GM12891 (cell line): ENCODE measurements at regions not wholly inside any gene's neighbourhood (a gene's known extent, or its start where the extent isn't known, plus 50 kb on each side); places are given as distances from the start of the nearest gene placed in this dataset.

Experiments used
- PAX5 ChIP-seq: IDR thresholded peaks from 2 replicates; pipeline ENCODE4 v1.6.1; 2011; ENCODE audit warnings: low read length, moderate library complexity, mild to moderate bottlenecking; ENCODE audit not compliant: insufficient read depth, severe bottlenecking
- POLR2A ChIP-seq: IDR thresholded peaks from 2 replicates; pipeline ENCODE4 v1.6.1; 2011; ENCODE audit warnings: low read depth, low read length, control low read depth
- POLR2AphosphoS5 ChIP-seq: IDR thresholded peaks from 2 replicates; pipeline ENCODE4 v1.6.1; 2011; ENCODE audit warnings: low read depth, low read length, control low read depth
- POU2F2 ChIP-seq: IDR thresholded peaks from 2 replicates; pipeline ENCODE4 v1.6.1; 2011; ENCODE audit warnings: low read depth, mild to moderate bottlenecking, control low read depth, low read length, moderate library complexity
- SPI1 ChIP-seq: IDR thresholded peaks from 2 replicates; pipeline ENCODE4 v1.6.1; 2011; ENCODE audit warnings: low read depth, low read length, control low read depth
- TAF1 ChIP-seq: IDR thresholded peaks from 2 replicates; pipeline ENCODE4 v1.6.1; 2011; ENCODE audit warnings: low read depth, low read length, control low read depth

DNA sequence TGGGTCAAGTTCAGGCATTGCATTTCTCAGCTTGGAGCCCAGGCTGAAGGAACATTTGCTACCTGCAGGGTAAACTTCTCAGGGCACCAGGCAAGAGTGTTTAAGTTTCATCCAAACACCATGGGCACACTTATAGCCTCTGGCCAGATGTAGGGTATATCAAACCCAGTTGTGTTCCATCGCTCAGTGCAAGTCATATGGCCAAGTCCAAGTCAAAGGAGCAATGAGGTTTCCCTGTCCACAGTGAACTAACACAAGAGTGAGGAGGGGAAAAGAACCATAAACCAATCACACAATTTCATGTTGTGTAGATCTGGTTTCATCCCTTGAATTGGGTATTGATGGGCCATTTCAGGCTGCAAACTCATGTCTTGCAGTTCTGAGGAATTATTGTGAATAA lies 107.2 kb downstream of the SOX11 start:
- TF ChIP-seq TAF1 (no peak), POLR2A (no peak), POLR2AphosphoS5 (no peak), POU2F2 (no peak), SPI1 (no peak), PAX5 (no peak)
